Skeletal muscle satellite cell (primary cell): ENCODE measurements at regions not wholly inside any gene's neighbourhood (a gene's known extent, or its start where the extent isn't known, plus 50 kb on each side); places are given as distances from the start of the nearest gene placed in this dataset.

ENCODE experiments used
- H3K27me3 ChIP-seq: 2 replicates; pipeline ENCODE4 v1.7.0; 2013; ENCODE audit warnings: low read length; ENCODE audit not compliant: control insufficient read depth, insufficient read depth
- H3K36me3 ChIP-seq: 2 replicates; pipeline ENCODE4 v1.7.0; 2013; ENCODE audit warnings: mild to moderate bottlenecking, control low read depth, low read length; ENCODE audit not compliant: insufficient read depth
- H3K4me1 ChIP-seq: 2 replicates; pipeline ENCODE4 v1.7.0; 2013; ENCODE audit warnings: low read length; ENCODE audit not compliant: control insufficient read depth, insufficient read depth
- H3K4me2 ChIP-seq: 2 replicates; pipeline ENCODE4 v1.7.0; 2013; ENCODE audit warnings: mild to moderate bottlenecking, low read length
- H3K4me3 ChIP-seq: 2 replicates; pipeline ENCODE4 v1.7.0; 2013; ENCODE audit warnings: low read length
- H3K9ac ChIP-seq: 2 replicates; pipeline ENCODE4 v1.7.0; 2013; ENCODE audit warnings: mild to moderate bottlenecking, low read depth, low read length, moderate library complexity
- H3K9me3 ChIP-seq: replicated peaks from 2 replicates; pipeline ENCODE4 v1.7.0; 2013; ENCODE audit warnings: mild to moderate bottlenecking, control low read depth, low read length

- no peak overlapping the region for H3K4me3 ChIP-seq
- no peak overlapping the region for H3K4me2 ChIP-seq
- H3K4me1 ChIP-seq = no peaks in the 10 kb centered on the region
- H3K36me3 ChIP-seq = no peaks in the 10 kb centered on the region
- no peaks in the 10 kb centered on the region for H3K27me3 ChIP-seq
- no peaks in the 10 kb centered on the region for H3K9me3 ChIP-seq
- H3K9ac ChIP-seq = no peak overlapping the region
Observed at GRCh38 chr20:39249798-39250197, 287.7 kb downstream of the DHX35 start.

- Histone ChIP-seq H3K4me1 (no peaks in the 10 kb centered on the region), H3K27me3 (no peaks in the 10 kb centered on the region), H3K36me3 (no peaks in the 10 kb centered on the region), H3K9me3 (no peaks in the 10 kb centered on the region), H3K9ac (no peak overlapping the region), H3K4me3 (no peak overlapping the region), H3K4me2 (no peak overlapping the region)
Observed at GRCh38 chr20:39248862-39249485, 286.8 kb downstream of the DHX35 start.

GRCh38 chr20:39248171-39248861, 286.2 kb downstream of the DHX35 start:
- Histone ChIP-seq H3K4me3 (no peak overlapping the region), H3K9ac (no peak overlapping the region), H3K9me3 (no peaks in the 10 kb centered on the region), H3K4me2 (no peak overlapping the region), H3K27me3 (no peaks in the 10 kb centered on the region), H3K36me3 (no peaks in the 10 kb centered on the region), H3K4me1 (no peaks in the 10 kb centered on the region)

GRCh38 chr20:39246436-39246835, 284.3 kb downstream of the DHX35 start:
- H3K4me2 ChIP-seq = no peak overlapping the region
- H3K4me1 ChIP-seq = no peaks in the 10 kb centered on the region
- H3K9me3 ChIP-seq = no peaks in the 10 kb centered on the region
- no peaks in the 10 kb centered on the region for H3K36me3 ChIP-seq
- H3K4me3 ChIP-seq = no peak overlapping the region
- H3K9ac ChIP-seq = no peak overlapping the region
- no peaks in the 10 kb centered on the region for H3K27me3 ChIP-seq

GRCh38 chr20:39245685-39246311, 283.7 kb downstream of the DHX35 start:
- H3K36me3 ChIP-seq = no peaks in the 10 kb centered on the region
- H3K4me3 ChIP-seq = no peak overlapping the region
- H3K27me3 ChIP-seq = no peaks in the 10 kb centered on the region
- H3K9ac ChIP-seq = no peak overlapping the region
- H3K4me2 ChIP-seq = no peak overlapping the region
- H3K4me1 ChIP-seq = no peaks in the 10 kb centered on the region
- H3K9me3 ChIP-seq = no peaks in the 10 kb centered on the region

- no peak overlapping the region for H3K4me2 ChIP-seq
- no peaks in the 10 kb centered on the region for H3K36me3 ChIP-seq
- H3K4me3 ChIP-seq = no peak overlapping the region
- no peak overlapping the region for H3K9ac ChIP-seq
- H3K9me3 ChIP-seq = no peaks in the 10 kb centered on the region
- H3K4me1 ChIP-seq = no peaks in the 10 kb centered on the region
- H3K27me3 ChIP-seq = no peaks in the 10 kb centered on the region
Observed at GRCh38 chr20:39243962-39244361, 281.8 kb downstream of the DHX35 start.

GRCh38 chr20:39242614-39243013, 280.5 kb downstream of the DHX35 start:
- Histone ChIP-seq H3K4me2 (no peak overlapping the region), H3K36me3 (no peaks in the 10 kb centered on the region), H3K4me3 (no peak overlapping the region), H3K9ac (no peak overlapping the region), H3K9me3 (no peaks in the 10 kb centered on the region), H3K4me1 (no peaks in the 10 kb centered on the region), H3K27me3 (no peaks in the 10 kb centered on the region)

GRCh38 chr20:39234520-39235095, 272.5 kb downstream of the DHX35 start:
- no peaks in the 10 kb centered on the region for H3K9me3 ChIP-seq
- no peak overlapping the region for H3K4me3 ChIP-seq
- H3K27me3 ChIP-seq = no peaks in the 10 kb centered on the region
- H3K36me3 ChIP-seq = no peaks in the 10 kb centered on the region
- no peak overlapping the region for H3K4me2 ChIP-seq
- no peak overlapping the region for H3K9ac ChIP-seq
- H3K4me1 ChIP-seq = no peaks in the 10 kb centered on the region

- no peaks in the 10 kb centered on the region for H3K36me3 ChIP-seq
- H3K4me3 ChIP-seq = no peak overlapping the region
- no peaks in the 10 kb centered on the region for H3K27me3 ChIP-seq
- no peak overlapping the region for H3K9ac ChIP-seq
- no peak overlapping the region for H3K4me2 ChIP-seq
- no peaks in the 10 kb centered on the region for H3K4me1 ChIP-seq
- no peaks in the 10 kb centered on the region for H3K9me3 ChIP-seq
Observed at GRCh38 chr20:39233755-39234154, 271.6 kb downstream of the DHX35 start.

GRCh38 chr20:39227416-39227815, 265.3 kb downstream of the DHX35 start:
- H3K4me2 ChIP-seq = no peak overlapping the region
- no peaks in the 10 kb centered on the region for H3K9me3 ChIP-seq
- H3K4me1 ChIP-seq = no peaks in the 10 kb centered on the region
- no peaks in the 10 kb centered on the region for H3K27me3 ChIP-seq
- H3K36me3 ChIP-seq = no peaks in the 10 kb centered on the region
- no peak overlapping the region for H3K4me3 ChIP-seq
- no peak overlapping the region for H3K9ac ChIP-seq

GRCh38 chr20:39225978-39226377, 263.8 kb downstream of the DHX35 start:
- no peaks in the 10 kb centered on the region for H3K9me3 ChIP-seq
- H3K27me3 ChIP-seq = no peaks in the 10 kb centered on the region
- H3K4me3 ChIP-seq = no peak overlapping the region
- no peaks in the 10 kb centered on the region for H3K36me3 ChIP-seq
- no peaks in the 10 kb centered on the region for H3K4me1 ChIP-seq
- H3K4me2 ChIP-seq = no peak overlapping the region
- H3K9ac ChIP-seq = no peak overlapping the region
